Smooth muscle cell (in vitro differentiated cells): ENCODE measurements at regions not wholly inside any gene's neighbourhood (a gene's known extent, or its start where the extent isn't known, plus 50 kb on each side); places are given as distances from the start of the nearest gene placed in this dataset.

Source experiments
- DNase-seq: peaks from one replicate; lab custom pipeline; 2025; ENCODE audit not compliant: unreplicated experiment; lab: John Stamatoyannopoulos, UW
- H2AFZ ChIP-seq: fragments of 200-600 bp; sonication (generic); 2 replicates; pipeline ENCODE4 v1.6.0; 2016; ENCODE audit warnings: antibody characterized with exemption, low read depth, mild to moderate bottlenecking
- H3F3A ChIP-seq: fragments of 200-600 bp; sonication (generic); 2 replicates; pipeline ENCODE4 v1.6.0; 2017; ENCODE audit warnings: antibody characterized with exemption, low read depth
- H3K27ac ChIP-seq: fragments of 200-600 bp; sonication (generic); 2 replicates; pipeline ENCODE4 v1.5.1; 2016; ENCODE audit warnings: low read depth, mild to moderate bottlenecking
- H3K27me3 ChIP-seq: fragments of 200-600 bp; sonication (generic); 2 replicates; pipeline ENCODE4 v1.6.1; 2016; ENCODE audit warnings: low read depth, mild to moderate bottlenecking
- H3K36me3 ChIP-seq: fragments of 200-600 bp; sonication (generic); 2 replicates; pipeline ENCODE4 v1.5.1; 2016; ENCODE audit warnings: low read depth
- H3K4me1 ChIP-seq: fragments of 200-600 bp; sonication (generic); 2 replicates; pipeline ENCODE4 v1.5.1; 2016; ENCODE audit warnings: low read depth
- H3K4me2 ChIP-seq: fragments of 200-600 bp; sonication (generic); 2 replicates; pipeline ENCODE4 v1.6.0; 2016; ENCODE audit warnings: mild to moderate bottlenecking
- H3K4me3 ChIP-seq: fragments of 200-600 bp; sonication (generic); 2 replicates; pipeline ENCODE4 v1.5.1; 2016; ENCODE audit warnings: mild to moderate bottlenecking
- H3K79me2 ChIP-seq: fragments of 200-600 bp; sonication (generic); 2 replicates; pipeline ENCODE4 v1.6.0; 2016; ENCODE audit warnings: low read depth, mild to moderate bottlenecking
- H3K9ac ChIP-seq: fragments of 200-600 bp; sonication (generic); 2 replicates; pipeline ENCODE4 v1.6.0; 2016; ENCODE audit warnings: low read depth
- H3K9me3 ChIP-seq: fragments of 200-600 bp; sonication (generic); replicated peaks from 2 replicates; pipeline ENCODE4 v1.5.1; 2016; ENCODE audit warnings: low read depth
- H4K20me1 ChIP-seq: fragments of 200-600 bp; sonication (generic); 2 replicates; pipeline ENCODE4 v1.6.0; 2016; ENCODE audit warnings: low read depth
- WGBS: methylation state at CpG from one replicate; pipeline ENCODE4 v1.1.7; 2016; ENCODE audit warnings: low lambda C conversion rate; 5-methylcytosine and 5-hydroxymethylcytosine counted together
- TF ChIP-seq, protein P1 (sequence below): fragments of 200-600 bp; sonication (generic); IDR thresholded peaks from 2 replicates; pipeline ENCODE4 v1.5.1; 2017; ENCODE audit warnings: borderline replicate concordance, mild to moderate bottlenecking, antibody characterized with exemption; ENCODE audit not compliant: insufficient read depth, poor library complexity, severe bottlenecking

DNA sequence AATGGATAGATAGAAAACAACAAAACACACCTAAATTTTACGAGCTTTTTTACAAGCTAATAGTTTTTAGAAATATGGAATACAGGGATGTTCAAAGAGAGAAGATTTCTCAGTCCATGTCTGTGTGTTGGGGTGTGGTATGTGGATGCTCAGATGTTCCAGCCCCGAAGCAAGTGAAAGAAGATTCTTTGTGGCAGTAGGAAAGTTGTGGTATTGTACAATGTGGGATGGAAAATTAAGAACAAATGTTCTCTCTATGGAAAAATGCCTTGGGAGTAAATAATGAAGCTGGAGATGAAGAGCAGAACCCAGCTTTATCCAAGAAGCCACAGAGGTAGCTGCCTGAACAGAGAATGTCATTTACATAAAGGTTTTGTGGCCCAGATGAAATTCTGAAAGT is 150.3 kb upstream of the PRKD1 start:
- TF ChIP-seq, protein P1, sequence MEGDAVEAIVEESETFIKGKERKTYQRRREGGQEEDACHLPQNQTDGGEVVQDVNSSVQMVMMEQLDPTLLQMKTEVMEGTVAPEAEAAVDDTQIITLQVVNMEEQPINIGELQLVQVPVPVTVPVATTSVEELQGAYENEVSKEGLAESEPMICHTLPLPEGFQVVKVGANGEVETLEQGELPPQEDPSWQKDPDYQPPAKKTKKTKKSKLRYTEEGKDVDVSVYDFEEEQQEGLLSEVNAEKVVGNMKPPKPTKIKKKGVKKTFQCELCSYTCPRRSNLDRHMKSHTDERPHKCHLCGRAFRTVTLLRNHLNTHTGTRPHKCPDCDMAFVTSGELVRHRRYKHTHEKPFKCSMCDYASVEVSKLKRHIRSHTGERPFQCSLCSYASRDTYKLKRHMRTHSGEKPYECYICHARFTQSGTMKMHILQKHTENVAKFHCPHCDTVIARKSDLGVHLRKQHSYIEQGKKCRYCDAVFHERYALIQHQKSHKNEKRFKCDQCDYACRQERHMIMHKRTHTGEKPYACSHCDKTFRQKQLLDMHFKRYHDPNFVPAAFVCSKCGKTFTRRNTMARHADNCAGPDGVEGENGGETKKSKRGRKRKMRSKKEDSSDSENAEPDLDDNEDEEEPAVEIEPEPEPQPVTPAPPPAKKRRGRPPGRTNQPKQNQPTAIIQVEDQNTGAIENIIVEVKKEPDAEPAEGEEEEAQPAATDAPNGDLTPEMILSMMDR = no peak
- Histone ChIP-seq H3K4me1 (peaks cover 6% of the 10 kb centered on the region), H3K27me3 (no peaks in the 10 kb centered on the region), H3K9me3 (no peaks in the 10 kb centered on the region), H3K79me2 (no peaks in the 10 kb centered on the region), H3K36me3 (no peaks in the 10 kb centered on the region), H2AFZ (no peak overlapping the region), H3K9ac (no peak overlapping the region), H4K20me1 (no peaks in the 10 kb centered on the region), H3F3A (no peaks in the 10 kb centered on the region), H3K4me2 (no peak overlapping the region), H3K27ac (no peak overlapping the region), H3K4me3 (no peak overlapping the region)
- 57% methylated on average over 2 of the region's 2 CpGs for WGBS
- no peak for DNase-seq

DNA sequence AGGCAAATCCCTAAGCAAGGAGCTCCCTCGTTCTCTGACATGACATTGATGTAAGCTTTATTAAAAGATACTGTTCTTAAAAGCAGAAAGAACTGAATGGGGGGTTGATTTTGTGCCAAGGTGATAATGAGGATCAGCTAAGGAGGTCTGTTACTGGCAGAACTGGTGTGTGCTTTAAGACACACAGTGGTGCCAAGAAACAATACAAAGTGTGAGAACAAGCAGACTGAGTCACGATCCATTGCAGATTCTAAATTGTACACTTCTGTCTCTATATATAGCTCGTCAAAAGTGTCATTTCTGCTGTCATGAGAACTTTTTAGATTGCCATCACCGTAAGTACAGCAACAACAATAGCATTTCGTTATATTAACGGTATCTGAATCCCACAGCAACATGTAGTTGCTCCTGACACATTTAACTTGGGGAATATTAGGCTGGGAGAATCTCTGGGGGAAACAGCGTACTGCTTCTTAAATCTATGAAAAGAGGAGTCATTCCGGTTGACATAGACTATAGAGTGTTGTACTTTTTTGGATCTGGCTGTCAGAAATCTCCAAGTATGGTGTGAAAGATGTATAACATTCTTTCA is 151.3 kb upstream of the PRKD1 start:
- H3K79me2 ChIP-seq = no peaks in the 10 kb centered on the region
- DNase-seq = no peak
- no peak overlapping the region for H3K4me3 ChIP-seq
- no peak overlapping the region for H2AFZ ChIP-seq
- H3K4me2 ChIP-seq = no peak overlapping the region
- H3K36me3 ChIP-seq = no peaks in the 10 kb centered on the region
- no peak overlapping the region for H3K9ac ChIP-seq
- no peaks in the 10 kb centered on the region for H3F3A ChIP-seq
- peaks cover 6% of the 10 kb centered on the region for H3K4me1 ChIP-seq
- no peak overlapping the region for H3K27ac ChIP-seq
- WGBS = 85% methylated on average over 8 of the region's 8 CpGs
- no peaks in the 10 kb centered on the region for H4K20me1 ChIP-seq
- H3K27me3 ChIP-seq = no peaks in the 10 kb centered on the region
- no peaks in the 10 kb centered on the region for H3K9me3 ChIP-seq
- TF ChIP-seq, protein P1 = no peak

DNA sequence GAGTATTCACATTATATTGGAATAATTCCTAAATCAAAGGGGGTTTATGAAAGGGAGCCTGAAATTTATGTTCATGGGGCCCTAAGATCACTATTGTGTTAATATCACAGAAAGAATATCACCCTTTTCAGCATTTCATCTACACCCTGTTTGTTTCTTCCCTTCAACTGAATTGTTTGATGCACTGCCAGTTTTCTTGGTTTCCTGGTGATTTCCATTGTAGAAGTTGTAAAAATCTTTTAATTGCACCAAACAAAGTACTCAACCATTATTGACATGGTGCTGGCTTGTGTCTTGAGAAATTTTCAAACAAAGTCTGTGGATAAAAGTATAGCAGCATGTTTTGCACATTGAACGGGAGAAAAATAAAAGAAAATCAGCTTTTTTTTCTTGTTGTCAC is 154.8 kb upstream of the PRKD1 start:
- no peaks in the 10 kb centered on the region for H3K36me3 ChIP-seq
- DNase-seq = no peak
- H3K27ac ChIP-seq = no peak overlapping the region
- no peaks in the 10 kb centered on the region for H4K20me1 ChIP-seq
- TF ChIP-seq, protein P1 = no peak
- H3F3A ChIP-seq = no peaks in the 10 kb centered on the region
- no peak overlapping the region for H3K4me3 ChIP-seq
- peaks cover 6% of the 10 kb centered on the region for H3K4me1 ChIP-seq
- no peak overlapping the region for H2AFZ ChIP-seq
- 84% methylated on average over 1 of the region's 1 CpG for WGBS
- no peaks in the 10 kb centered on the region for H3K9me3 ChIP-seq
- H3K79me2 ChIP-seq = no peaks in the 10 kb centered on the region
- H3K4me2 ChIP-seq = no peak overlapping the region
- no peak overlapping the region for H3K9ac ChIP-seq
- no peaks in the 10 kb centered on the region for H3K27me3 ChIP-seq

DNA sequence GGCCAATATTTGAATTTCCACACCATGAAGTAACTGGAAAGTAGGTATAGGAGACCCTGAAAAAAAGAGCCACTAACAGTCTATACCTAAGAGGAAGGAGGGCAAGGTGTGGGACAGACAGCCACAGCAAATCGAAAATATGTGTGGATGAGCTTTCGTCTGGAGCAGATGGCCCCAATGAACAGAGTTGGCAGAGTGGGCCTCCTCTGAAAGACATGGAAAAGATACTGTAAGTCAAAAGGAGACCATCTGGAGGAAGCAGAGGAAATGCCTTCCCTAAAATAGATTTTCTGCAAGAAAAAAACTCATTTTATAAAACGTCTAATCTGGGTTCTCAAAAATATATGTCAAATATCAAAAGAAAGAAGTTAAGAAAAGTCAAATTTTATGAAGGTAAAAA is 157.2 kb upstream of the PRKD1 start:
- TF ChIP-seq, protein P1 = no peak
- WGBS = 76% methylated on average over 3 of the region's 3 CpGs
- no peak overlapping the region for H3K27ac ChIP-seq
- H3K27me3 ChIP-seq = no peaks in the 10 kb centered on the region
- no peak overlapping the region for H3K9ac ChIP-seq
- H3K4me3 ChIP-seq = no peak overlapping the region
- no peak overlapping the region for H2AFZ ChIP-seq
- no peaks in the 10 kb centered on the region for H4K20me1 ChIP-seq
- H3K4me2 ChIP-seq = no peak overlapping the region
- peaks cover 6% of the 10 kb centered on the region for H3K4me1 ChIP-seq
- no peaks in the 10 kb centered on the region for H3K36me3 ChIP-seq
- no peak for DNase-seq
- H3K79me2 ChIP-seq = no peaks in the 10 kb centered on the region
- no peaks in the 10 kb centered on the region for H3K9me3 ChIP-seq
- H3F3A ChIP-seq = no peaks in the 10 kb centered on the region
